ENCODE measurements at regions not wholly inside any gene's neighbourhood (a gene's known extent, or its start where the extent isn't known, plus 50 kb on each side); places are given as distances from the start of the nearest gene placed in this dataset.

GRCh38 chr2:239765076-239765845 is 259.9 kb downstream of the NDUFA10 start:
- Mint-ChIP-seq H3K9me3 (no peaks in the 10 kb centered on the region), H3K36me3 (ENCODE audit: low read depth) (no peaks in the 10 kb centered on the region), H3K4me3 (no peak overlapping the region), H3K27me3 (peaks cover 2% of the 10 kb centered on the region), H3K4me1 (no peaks in the 10 kb centered on the region), H3K27ac (no peak overlapping the region)
- ATAC-seq = no peak
- DNase-seq = no peak

GRCh38 chr2:239763433-239764097 is 261.6 kb downstream of the NDUFA10 start:
- no peaks in the 10 kb centered on the region for H3K27me3 Mint-ChIP-seq
- ATAC-seq (no peak), DNase-seq (no peak)
- no peak overlapping the region for H3K4me3 Mint-ChIP-seq
- no peaks in the 10 kb centered on the region for H3K36me3 Mint-ChIP-seq (ENCODE audit: low read depth)
- no peak overlapping the region for H3K27ac Mint-ChIP-seq
- no peaks in the 10 kb centered on the region for H3K4me1 Mint-ChIP-seq
- no peaks in the 10 kb centered on the region for H3K9me3 Mint-ChIP-seq

- H3K9me3 Mint-ChIP-seq = no peaks in the 10 kb centered on the region
- no peaks in the 10 kb centered on the region for H3K36me3 Mint-ChIP-seq (ENCODE audit: low read depth)
- ATAC-seq = no peak
- H3K4me1 Mint-ChIP-seq = no peaks in the 10 kb centered on the region
- DNase-seq = no peak
- H3K27ac Mint-ChIP-seq = no peak overlapping the region
- H3K27me3 Mint-ChIP-seq = no peaks in the 10 kb centered on the region
- no peak overlapping the region for H3K4me3 Mint-ChIP-seq
Observed at GRCh38 chr2:239762655-239763269, 262.4 kb downstream of the NDUFA10 start.

- Mint-ChIP-seq H3K9me3 (no peaks in the 10 kb centered on the region), H3K4me1 (peaks cover under 1% of the 10 kb centered on the region), H3K36me3 (ENCODE audit: low read depth) (no peaks in the 10 kb centered on the region), H3K27me3 (no peaks in the 10 kb centered on the region), H3K27ac (no peak overlapping the region), H3K4me3 (no peak overlapping the region)
- no peak for DNase-seq
- ATAC-seq = no peak
Observed at GRCh38 chr2:239762106-239762505, 263.0 kb downstream of the NDUFA10 start.

- no peak overlapping the region for H3K27ac Mint-ChIP-seq
- peaks cover 5% of the 10 kb centered on the region for H3K4me1 Mint-ChIP-seq
- no peaks in the 10 kb centered on the region for H3K36me3 Mint-ChIP-seq (ENCODE audit: low read depth)
- no peaks in the 10 kb centered on the region for H3K27me3 Mint-ChIP-seq
- H3K4me3 Mint-ChIP-seq = no peak overlapping the region
- no peak for ATAC-seq
- no peak for DNase-seq
- no peaks in the 10 kb centered on the region for H3K9me3 Mint-ChIP-seq
Observed at GRCh38 chr2:239760596-239760995, 264.5 kb downstream of the NDUFA10 start.

- Mint-ChIP-seq H3K27me3 (no peaks in the 10 kb centered on the region), H3K27ac (no peak overlapping the region), H3K9me3 (peaks cover 4% of the 10 kb centered on the region), H3K4me1 (peaks cover 5% of the 10 kb centered on the region), H3K4me3 (no peak overlapping the region), H3K36me3 (ENCODE audit: low read depth) (no peaks in the 10 kb centered on the region)
- DNase-seq (no peak), ATAC-seq (no peak)
Observed at GRCh38 chr2:239758279-239758877, 266.8 kb downstream of the NDUFA10 start.

GRCh38 chr2:239756790-239757760 is 268.1 kb downstream of the NDUFA10 start:
- Mint-ChIP-seq H3K4me3 (no peak overlapping the region), H3K9me3 (peaks cover 4% of the 10 kb centered on the region), H3K27ac (no peak overlapping the region), H3K27me3 (no peaks in the 10 kb centered on the region), H3K36me3 (ENCODE audit: low read depth) (no peaks in the 10 kb centered on the region), H3K4me1 (peaks cover 9% of the 10 kb centered on the region)
- no peak for DNase-seq
- no peak for ATAC-seq

GRCh38 chr2:239756031-239756789 is 268.9 kb downstream of the NDUFA10 start:
- H3K27me3 Mint-ChIP-seq = no peaks in the 10 kb centered on the region
- H3K36me3 Mint-ChIP-seq (ENCODE audit: low read depth) = no peaks in the 10 kb centered on the region
- H3K9me3 Mint-ChIP-seq = peaks cover 4% of the 10 kb centered on the region
- no peak overlapping the region for H3K27ac Mint-ChIP-seq
- peaks cover 14% of the 10 kb centered on the region for H3K4me1 Mint-ChIP-seq
- DNase-seq = no peak
- no peak for ATAC-seq
- H3K4me3 Mint-ChIP-seq = no peak overlapping the region

- H3K27me3 Mint-ChIP-seq = no peaks in the 10 kb centered on the region
- H3K4me3 Mint-ChIP-seq = no peak overlapping the region
- H3K9me3 Mint-ChIP-seq = peaks cover 4% of the 10 kb centered on the region
- H3K4me1 Mint-ChIP-seq = peaks cover 16% of the 10 kb centered on the region
- DNase-seq (no peak), ATAC-seq (no peak)
- H3K36me3 Mint-ChIP-seq (ENCODE audit: low read depth) = no peaks in the 10 kb centered on the region
- no peak overlapping the region for H3K27ac Mint-ChIP-seq
Observed at GRCh38 chr2:239753401-239753837, 271.7 kb downstream of the NDUFA10 start.

- peaks cover 4% of the 10 kb centered on the region for H3K9me3 Mint-ChIP-seq
- H3K4me1 Mint-ChIP-seq = peaks cover 18% of the 10 kb centered on the region
- no peak for ATAC-seq
- no peaks in the 10 kb centered on the region for H3K27me3 Mint-ChIP-seq
- H3K27ac Mint-ChIP-seq = no peak overlapping the region
- no peaks in the 10 kb centered on the region for H3K36me3 Mint-ChIP-seq (ENCODE audit: low read depth)
- H3K4me3 Mint-ChIP-seq = no peak overlapping the region
- no peak for DNase-seq
Observed at GRCh38 chr2:239752951-239753350, 272.2 kb downstream of the NDUFA10 start.

- Mint-ChIP-seq H3K4me1 (peaks cover 15% of the 10 kb centered on the region), H3K36me3 (ENCODE audit: low read depth) (no peaks in the 10 kb centered on the region), H3K27me3 (no peaks in the 10 kb centered on the region), H3K27ac (no peak overlapping the region), H3K4me3 (no peak overlapping the region), H3K9me3 (peaks cover 4% of the 10 kb centered on the region)
- ATAC-seq (peak; percentile 78), DNase-seq (peak; percentile 49)
Observed at GRCh38 chr2:239751679-239752355, 273.3 kb downstream of the NDUFA10 start.

GRCh38 chr2:239750929-239751678 is 274.0 kb downstream of the NDUFA10 start:
- DNase-seq = no peak
- Mint-ChIP-seq H3K4me1 (peaks cover 13% of the 10 kb centered on the region), H3K36me3 (ENCODE audit: low read depth) (no peaks in the 10 kb centered on the region), H3K27me3 (no peaks in the 10 kb centered on the region), H3K4me3 (no peak overlapping the region), H3K27ac (no peak overlapping the region), H3K9me3 (peaks cover 4% of the 10 kb centered on the region)
- ATAC-seq = no peak

Data from activated naive CD8-positive, alpha-beta T cell treated with anti-CD3 and anti-CD28 coated beads, Interleukin-2, amount 50 U/mL, for 24 hours (primary cell).